CD14-positive monocyte (primary cell): ENCODE measurements at regions not wholly inside any gene's neighbourhood (a gene's known extent, or its start where the extent isn't known, plus 50 kb on each side); places are given as distances from the start of the nearest gene placed in this dataset.
"Not testable (repeated sequence)": the region's sequence is repeated elsewhere in the genome, so short reads cannot be mapped to it uniquely, and the experiment has no call there.

Source experiments
- DNase-seq, 3 donors: peaks; one replicate each; pipeline ENCODE4 v3.0.0-alpha.2; 2011 to 2022
- H2AFZ ChIP-seq: 2 replicates; pipeline ENCODE4 v1.6.0; 2012; ENCODE audit warnings: mild to moderate bottlenecking, low read depth, low read length, inconsistent platforms; ENCODE audit not compliant: insufficient read depth, poor library complexity, severe bottlenecking
- H3K27ac ChIP-seq, 2 donors: 1 replicate in 1 of 2; 2 replicates in 1 of 2; pipeline ENCODE4 v1.5.1; 2012 to 2013; ENCODE audit warnings: low read length in 2 of 2, control low read depth in 1 of 2, inconsistent platforms in 1 of 2, low read depth in 1 of 2, mild to moderate bottlenecking in 1 of 2
- H3K27me3 ChIP-seq, 2 donors: one replicate each; pipeline versions ENCODE4 v1.6.0 to v1.6.1; 2011 to 2013; ENCODE audit warnings: low read length in 2 of 2; ENCODE audit not compliant: control insufficient read depth in 2 of 2, insufficient read depth in 2 of 2
- H3K36me3 ChIP-seq, 2 donors: replicated peaks in 1 of 2; 1 replicate in 1 of 2; 2 replicates in 1 of 2; pipeline versions ENCODE4 v1.5.1 to v1.6.1; 2012 to 2013; ENCODE audit warnings: low read length in 2 of 2, control low read depth in 1 of 2, inconsistent platforms in 1 of 2, mild to moderate bottlenecking in 1 of 2; ENCODE audit not compliant: insufficient read depth in 2 of 2, control insufficient read depth in 1 of 2
- H3K4me1 ChIP-seq, 2 donors: 1 replicate in 1 of 2; 2 replicates in 1 of 2; pipeline versions ENCODE4 v1.5.1 to v1.6.1; 2012 to 2013; ENCODE audit warnings: low read length in 2 of 2, control low read depth in 1 of 2, inconsistent platforms in 1 of 2, mild to moderate bottlenecking in 1 of 2, moderate library complexity in 1 of 2; ENCODE audit not compliant: insufficient read depth in 2 of 2, control insufficient read depth in 1 of 2
- H3K4me2 ChIP-seq: replicated peaks from 2 replicates; pipeline ENCODE3; 2012; ENCODE audit warnings: low read length, moderate library complexity, mild to moderate bottlenecking; ENCODE audit not compliant: poor library complexity, severe bottlenecking; ENCODE audit errors: extremely low read depth
- H3K4me3 ChIP-seq, 3 experiments: fragments of 200-600 bp in 1 of 3; sonication (generic) in 1 of 3; replicated peaks in 1 of 3; 1 replicate in 2 of 3; 2 replicates in 1 of 3; pipeline ENCODE4 v1.5.1; 2011 to 2013; ENCODE audit warnings: low read length in 3 of 3, mild to moderate bottlenecking in 3 of 3, control low read depth in 2 of 3, low read depth in 2 of 3, inconsistent platforms in 1 of 3, moderate library complexity in 1 of 3
- H3K79me2 ChIP-seq: 2 replicates; pipeline ENCODE4 v1.6.0; 2012; ENCODE audit warnings: mild to moderate bottlenecking, control low read depth, inconsistent platforms, low read length, moderate library complexity; ENCODE audit not compliant: insufficient read depth
- H3K9ac ChIP-seq: 2 replicates; pipeline ENCODE4 v1.6.0; 2017; ENCODE audit warnings: low read length, mild to moderate bottlenecking; ENCODE audit not compliant: insufficient read depth, poor library complexity, severe bottlenecking
- H3K9me3 ChIP-seq, 2 donors: replicated peaks in 1 of 2; 1 replicate in 1 of 2; 2 replicates in 1 of 2; pipeline versions ENCODE4 v1.5.1 to v1.6.1; 2012 to 2013; ENCODE audit warnings: low read length in 2 of 2, control low read depth in 1 of 2; ENCODE audit not compliant: control insufficient read depth in 1 of 2, insufficient read depth in 1 of 2
- H4K20me1 ChIP-seq: 2 replicates; pipeline ENCODE4 v1.6.0; 2012; ENCODE audit warnings: mild to moderate bottlenecking, low read length, control low read depth, moderate library complexity; ENCODE audit not compliant: insufficient read depth
- H3K27ac Mint-ChIP-seq, 7 donors: one replicate each; pipeline ENCODE4 v1.8.0; 2020; ENCODE audit warnings: mild to moderate bottlenecking in 7 of 7, mixed read lengths in 7 of 7, moderate library complexity in 6 of 7, inconsistent platforms in 2 of 7
- H3K27me3 Mint-ChIP-seq, 3 donors: one replicate each; pipeline ENCODE4 v1.8.0; 2021 to 2022; ENCODE audit warnings: low read depth in 3 of 3, mild to moderate bottlenecking in 3 of 3, mixed read lengths in 3 of 3, moderate library complexity in 3 of 3, inconsistent platforms in 1 of 3
- H3K36me3 Mint-ChIP-seq, 2 donors: one replicate each; pipeline ENCODE4 v1.8.0; 2020; ENCODE audit warnings: mixed read lengths in 2 of 2, inconsistent platforms in 1 of 2, mild to moderate bottlenecking in 1 of 2
- H3K4me1 Mint-ChIP-seq: one replicate; pipeline ENCODE4 v1.8.0; 2020; ENCODE audit warnings: mild to moderate bottlenecking, mixed read lengths
- H3K4me3 Mint-ChIP-seq, 2 donors: one replicate each; pipeline ENCODE4 v1.8.0; 2020; ENCODE audit warnings: mild to moderate bottlenecking in 2 of 2, mixed read lengths in 2 of 2, moderate library complexity in 1 of 2
- H3K9me3 Mint-ChIP-seq, 7 donors: one replicate each; pipeline ENCODE4 v1.8.0; 2020 to 2022; ENCODE audit warnings: mixed read lengths in 7 of 7, mild to moderate bottlenecking in 6 of 7, moderate library complexity in 6 of 7, inconsistent platforms in 2 of 7
- CTCF ChIP-seq: fragments of 200-600 bp; IDR thresholded peaks from one replicate; pipeline ENCODE4 v1.8.0; 2022; ENCODE audit warnings: antibody characterized with exemption, mild to moderate bottlenecking
- WGBS: methylation state at CpG from one replicate; pipeline ENCODE4 v1.1.5; 2013; ENCODE audit warnings: missing lambda C conversion rate; ENCODE audit not compliant: insufficient coverage; 5-methylcytosine and 5-hydroxymethylcytosine counted together
- intact Hi-C, 2 donors: fragments of 100-400 bp; cut with micrococcal nuclease; formaldehyde crosslinking; loops; one replicate each; pipeline versions ENCODE4 v1.15.0 to v1.15.1; 2023

GRCh38 chr1:193388165-193388564 is 201.8 kb upstream of the B3GALT2 start:
- no peak overlapping the region for H3K9ac ChIP-seq
- H3K9me3 ChIP-seq, result no peaks in the 10 kb centered on the region
- no peak overlapping the region for H3K4me3 Mint-ChIP-seq
- H2AFZ ChIP-seq, result no peak overlapping the region
- H3K79me2 ChIP-seq, result no peaks in the 10 kb centered on the region
- no peak overlapping the region for H3K27ac ChIP-seq
- intact Hi-C loops, result no loop called here
- H3K4me2 ChIP-seq, result no peak overlapping the region
- H3K27me3 Mint-ChIP-seq, result peaks cover 0 to 2% (median 2%) of the 10 kb centered on the region in 3 donors
- no peaks in the 10 kb centered on the region for H3K4me1 Mint-ChIP-seq
- 100% methylated on average over 3 of the region's 4 CpGs for WGBS
- H3K36me3 ChIP-seq, result no peaks in the 10 kb centered on the region
- no peaks in the 10 kb centered on the region for H3K4me1 ChIP-seq
- H3K27me3 ChIP-seq, result no peaks in the 10 kb centered on the region
- no peak overlapping the region for H3K27ac Mint-ChIP-seq
- no peaks in the 10 kb centered on the region for H3K36me3 Mint-ChIP-seq
- peaks cover 0 to 22% (median 5%) of the 10 kb centered on the region in 7 donors for H3K9me3 Mint-ChIP-seq
- no peak overlapping the region for H3K4me3 ChIP-seq
- no peak for DNase-seq
- no peaks in the 10 kb centered on the region for H4K20me1 ChIP-seq
- TF ChIP-seq CTCF, result no peak

GRCh38 chr1:193387406-193387805 is 201.0 kb upstream of the B3GALT2 start:
- no peaks in the 10 kb centered on the region for H3K79me2 ChIP-seq
- Mint-ChIP-seq H3K27me3 (peaks cover 0 to 2% (median 2%) of the 10 kb centered on the region in 3 donors), H3K4me3 (no peak overlapping the region), H3K9me3 (peaks cover 0 to 25% (median 5%) of the 10 kb centered on the region in 7 donors), H3K36me3 (no peaks in the 10 kb centered on the region), H3K4me1 (no peaks in the 10 kb centered on the region), H3K27ac (no peak overlapping the region)
- intact Hi-C loops, result no loop called here
- no peaks in the 10 kb centered on the region for H3K9me3 ChIP-seq
- H3K4me1 ChIP-seq, result no peaks in the 10 kb centered on the region
- H3K27me3 ChIP-seq, result no peaks in the 10 kb centered on the region
- no peak overlapping the region for H3K27ac ChIP-seq
- no peak for TF ChIP-seq CTCF
- DNase-seq, result no peak
- no peak overlapping the region for H2AFZ ChIP-seq
- H3K4me2 ChIP-seq, result no peak overlapping the region
- H3K36me3 ChIP-seq, result no peaks in the 10 kb centered on the region
- no peak overlapping the region for H3K4me3 ChIP-seq
- H4K20me1 ChIP-seq, result no peaks in the 10 kb centered on the region
- no peak overlapping the region for H3K9ac ChIP-seq

GRCh38 chr1:193378451-193378850 is 192.0 kb upstream of the B3GALT2 start:
- no CpG with 5 or more reads among the region's 2 CpGs for WGBS
- H3K4me2 ChIP-seq, H3K4me3 Mint-ChIP-seq, H3K27ac ChIP-seq, H3K27ac Mint-ChIP-seq, H3K4me3 ChIP-seq, H3K27me3 ChIP-seq, H3K36me3 ChIP-seq, H3K79me2 ChIP-seq, H3K9me3 ChIP-seq, intact Hi-C loops, H3K9ac ChIP-seq, H3K27me3 Mint-ChIP-seq, H3K4me1 Mint-ChIP-seq, H4K20me1 ChIP-seq, H2AFZ ChIP-seq, H3K36me3 Mint-ChIP-seq, H3K4me1 ChIP-seq, DNase-seq: not testable (repeated sequence)
- peaks cover 0 to 16% (median 6%) of the 10 kb centered on the region in 7 donors for H3K9me3 Mint-ChIP-seq
